GM19468 (cell line): ENCODE measurements at regions not wholly inside any gene's neighbourhood (a gene's known extent, or its start where the extent isn't known, plus 50 kb on each side); places are given as distances from the start of the nearest gene placed in this dataset.

Experiments used
- ATAC-seq: cut with Tn5 transposase; IDR thresholded peaks from one replicate; pipeline ENCODE4 v1.9.1; 2021; ENCODE audit warnings: mild to moderate bottlenecking, moderate library complexity, moderate number of reproducible peaks; ENCODE audit not compliant: unreplicated experiment; ENCODE audit errors: extremely low read depth

DNA sequence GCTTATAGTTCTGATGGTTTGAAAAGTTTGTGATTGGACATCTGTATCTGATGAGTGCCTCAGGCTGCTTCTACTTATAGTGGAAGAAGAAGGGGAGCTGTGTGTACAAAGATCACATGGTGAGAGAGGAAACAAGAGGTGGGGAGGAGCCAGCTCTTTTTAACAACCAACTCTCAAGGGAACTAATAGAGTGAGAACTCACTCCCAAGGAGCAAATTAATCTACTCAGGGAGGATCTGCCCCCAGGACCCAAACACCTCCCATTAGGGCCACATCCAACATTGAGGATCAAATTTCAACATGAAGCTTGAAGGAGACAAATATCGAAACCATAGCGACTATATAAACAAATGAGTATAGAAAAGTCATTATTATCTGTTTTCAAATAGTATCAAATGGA is 64.7 kb upstream of the PRLR start:
- no peak for ATAC-seq

DNA sequence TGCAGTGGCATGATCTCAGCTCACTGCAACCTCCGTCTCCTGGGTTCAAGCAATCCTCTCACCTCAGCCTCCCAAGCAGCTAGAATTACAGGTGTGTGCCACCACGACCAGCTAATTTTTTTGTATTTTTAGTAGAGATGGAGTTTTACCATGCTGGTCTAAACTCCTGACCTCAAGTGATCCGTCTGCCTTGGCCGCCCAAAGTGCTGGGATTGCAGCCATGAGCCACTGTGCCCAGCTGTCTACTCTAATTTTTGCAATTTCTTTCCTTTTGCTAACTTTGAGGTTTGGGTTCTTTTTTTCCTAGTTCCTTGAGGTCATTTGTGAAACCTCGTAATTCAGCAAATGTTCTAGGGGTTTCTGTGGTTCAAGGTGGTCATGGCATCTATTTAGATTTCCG is 63.7 kb upstream of the PRLR start:
- no peak for ATAC-seq

DNA sequence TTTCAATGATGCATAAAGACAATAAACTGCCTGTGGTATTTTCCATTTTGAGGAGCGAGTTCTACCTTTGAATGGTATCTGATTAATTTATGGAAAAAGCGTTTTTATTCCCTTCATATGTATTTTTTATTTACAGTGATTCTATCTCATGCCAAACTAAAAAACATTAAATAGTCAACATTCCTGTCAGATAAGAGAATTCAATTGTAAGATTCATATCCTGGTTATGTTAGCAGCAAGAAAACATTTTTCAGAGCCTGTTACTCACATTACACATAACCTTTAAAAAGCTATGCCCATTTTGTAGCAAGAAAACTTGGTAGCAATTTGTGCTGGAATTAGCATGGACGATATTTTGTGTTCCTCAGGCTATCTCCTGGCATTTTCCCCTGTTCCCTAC is 55.1 kb upstream of the PRLR start:
- ATAC-seq: no peak

DNA sequence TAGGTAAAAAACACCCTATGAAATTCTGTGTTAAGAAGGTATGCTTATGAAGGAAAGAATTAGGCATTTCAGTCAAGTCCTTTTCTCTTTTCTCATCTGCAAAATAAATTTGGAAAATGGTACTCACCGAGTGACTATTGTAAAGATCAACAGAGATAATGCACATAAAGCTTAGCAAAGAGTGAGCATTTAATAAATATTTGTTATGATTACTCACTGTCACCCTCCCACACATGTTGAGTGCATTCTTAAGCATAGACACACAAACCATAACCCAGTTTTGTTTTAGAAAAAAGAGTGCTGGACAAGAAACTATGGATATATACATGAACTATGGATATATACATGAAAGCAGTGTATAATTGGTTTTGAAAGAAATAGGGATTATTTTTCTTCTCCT is 54.7 kb upstream of the PRLR start:
- ATAC-seq: no peak

DNA sequence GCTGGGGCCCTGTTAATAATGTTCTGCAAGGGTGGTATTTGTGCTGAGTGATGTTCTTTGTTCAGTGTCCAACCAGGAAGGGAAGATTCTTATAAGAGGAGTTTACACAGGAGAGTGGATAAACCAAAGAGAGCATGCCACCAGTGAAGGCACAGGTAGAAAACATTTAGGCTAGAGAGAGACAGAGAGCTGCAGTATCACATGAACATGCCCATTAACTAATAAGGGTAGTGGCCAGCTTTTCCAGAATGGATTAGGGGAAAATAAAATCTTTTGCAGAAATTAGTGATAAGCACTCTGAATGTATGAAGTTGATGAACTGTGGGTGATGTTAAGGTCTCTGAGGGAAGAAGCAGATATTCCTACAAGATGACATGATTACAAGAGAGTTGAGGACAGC is 54.1 kb upstream of the PRLR start:
- no peak for ATAC-seq

DNA sequence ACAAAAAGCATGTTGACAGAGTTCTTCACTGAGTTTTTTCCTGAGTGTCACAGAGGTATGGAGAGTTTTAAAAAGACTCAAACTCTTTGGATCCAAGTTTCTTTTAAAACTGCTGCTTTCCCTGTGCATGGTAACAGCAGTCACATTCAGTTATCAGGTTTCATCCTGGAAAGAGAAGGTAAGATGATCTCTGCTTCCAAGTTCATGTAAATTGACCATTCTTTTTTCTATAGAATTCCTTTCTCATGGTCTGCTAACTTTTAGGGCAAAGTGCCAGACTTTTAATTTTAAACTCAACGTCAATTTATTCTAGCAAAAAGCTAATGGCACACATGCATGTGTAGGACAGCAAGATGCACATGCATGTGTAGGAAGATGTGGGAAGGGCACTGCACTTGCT is 52.5 kb upstream of the PRLR start:
- no peak for ATAC-seq

DNA sequence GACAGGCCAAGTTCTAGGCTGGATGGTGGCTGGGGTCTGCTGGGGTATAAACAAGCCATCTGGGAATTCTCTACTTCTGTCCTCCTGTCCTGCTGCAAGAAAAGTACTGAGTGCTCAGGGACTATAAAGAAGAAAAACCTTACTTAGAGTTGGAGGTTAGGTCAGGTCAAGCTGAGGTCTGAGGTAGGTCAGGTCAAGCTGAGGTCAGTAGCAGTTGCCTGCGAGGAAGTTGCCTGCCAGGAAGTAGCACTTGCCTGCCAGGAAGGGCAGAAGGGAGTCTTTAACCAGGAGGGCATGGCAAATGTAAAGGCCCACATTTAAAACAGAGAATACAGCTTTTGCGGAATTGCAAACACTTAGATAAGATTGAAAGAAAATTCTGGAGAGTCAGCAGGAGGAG is 51.3 kb upstream of the PRLR start:
- ATAC-seq: no peak
